C4-2B (cell line): ENCODE measurements at regions not wholly inside any gene's neighbourhood (a gene's known extent, or its start where the extent isn't known, plus 50 kb on each side); places are given as distances from the start of the nearest gene placed in this dataset.

Source experiments
- H3K27ac ChIP-seq: fragments of 450-650 bp; 2 replicates; pipeline ENCODE4 v1.5.1; 2017
- CTCF ChIP-seq: fragments of 450-650 bp; conservative IDR thresholded peaks from 2 replicates; pipeline ENCODE4 v1.5.1; 2017; ENCODE audit warnings: mild to moderate bottlenecking
- ZFX ChIP-seq: fragments of 450-650 bp; IDR thresholded peaks from 2 replicates; pipeline ENCODE4 v1.6.1; 2017

DNA sequence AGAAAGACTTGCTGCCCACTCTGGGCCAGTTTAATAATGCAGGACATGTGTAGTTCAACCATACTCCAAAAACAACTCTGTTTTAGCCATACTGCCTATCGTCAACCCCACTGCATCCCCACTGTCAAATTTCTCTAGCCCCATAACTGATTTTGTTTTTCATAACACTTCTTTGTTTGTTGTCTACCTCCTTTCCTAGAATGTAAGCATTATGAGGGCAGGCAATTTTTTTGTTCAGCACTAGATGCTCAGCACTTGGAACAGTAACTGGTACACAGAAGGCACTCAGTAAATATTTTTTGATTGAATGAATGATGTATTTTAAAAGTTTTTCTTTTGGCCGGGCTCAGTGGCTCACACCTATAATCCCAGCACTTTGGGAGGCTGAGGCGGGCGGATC lies 183.8 kb upstream of the MKLN1 start:
- TF ChIP-seq CTCF (no peak), ZFX (no peak)
- no peak overlapping the region for H3K27ac ChIP-seq

GRCh38 chr7:131145026-131145425 lies 182.7 kb upstream of the MKLN1 start:
- no peak for TF ChIP-seq CTCF
- TF ChIP-seq ZFX: no peak
- no peak overlapping the region for H3K27ac ChIP-seq

DNA sequence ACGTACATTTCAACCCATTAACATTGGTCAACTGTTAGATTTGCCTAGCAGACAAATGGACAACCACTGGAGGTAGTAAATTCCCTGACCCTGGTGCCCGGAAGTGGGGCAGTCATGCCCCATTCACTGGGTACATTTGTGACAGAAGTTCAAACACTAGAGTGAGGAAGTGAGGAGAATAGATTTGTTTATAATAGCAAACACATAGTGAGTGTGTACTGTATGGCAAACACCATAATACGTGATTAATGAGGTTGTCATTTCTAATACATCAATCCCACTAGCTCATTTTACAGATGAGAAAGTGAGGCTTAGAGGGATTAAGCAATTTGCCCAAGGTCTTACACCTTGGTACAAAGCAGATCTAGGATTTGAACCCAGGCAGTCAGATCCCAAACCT lies 181.9 kb upstream of the MKLN1 start:
- H3K27ac ChIP-seq: no peak overlapping the region
- TF ChIP-seq ZFX (no peak), CTCF (no peak)

DNA sequence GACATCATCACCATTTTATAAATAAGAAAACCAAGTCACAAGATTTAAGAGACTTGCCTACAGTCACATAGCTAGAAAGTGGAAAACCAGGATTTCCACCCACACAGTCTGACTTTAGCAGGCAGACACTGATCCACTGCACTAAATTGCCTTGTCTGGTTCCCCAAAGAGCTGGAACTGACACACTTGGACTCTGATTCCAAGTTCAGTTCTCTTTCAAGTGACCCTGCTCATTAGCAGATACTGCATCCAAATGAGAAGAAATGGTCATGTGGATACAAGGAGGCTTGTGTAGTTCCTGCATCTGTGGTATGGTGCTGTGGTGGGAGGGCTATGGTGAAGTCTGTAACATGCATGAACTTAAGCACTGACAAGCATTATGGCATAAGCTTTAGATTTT lies 180.1 kb upstream of the MKLN1 start:
- TF ChIP-seq ZFX (no peak), CTCF (no peak)
- no peak overlapping the region for H3K27ac ChIP-seq

- TF ChIP-seq ZFX (no peak), CTCF (no peak)
- no peak overlapping the region for H3K27ac ChIP-seq
Observed at GRCh38 chr7:131148258-131148657, 179.4 kb upstream of the MKLN1 start.

DNA sequence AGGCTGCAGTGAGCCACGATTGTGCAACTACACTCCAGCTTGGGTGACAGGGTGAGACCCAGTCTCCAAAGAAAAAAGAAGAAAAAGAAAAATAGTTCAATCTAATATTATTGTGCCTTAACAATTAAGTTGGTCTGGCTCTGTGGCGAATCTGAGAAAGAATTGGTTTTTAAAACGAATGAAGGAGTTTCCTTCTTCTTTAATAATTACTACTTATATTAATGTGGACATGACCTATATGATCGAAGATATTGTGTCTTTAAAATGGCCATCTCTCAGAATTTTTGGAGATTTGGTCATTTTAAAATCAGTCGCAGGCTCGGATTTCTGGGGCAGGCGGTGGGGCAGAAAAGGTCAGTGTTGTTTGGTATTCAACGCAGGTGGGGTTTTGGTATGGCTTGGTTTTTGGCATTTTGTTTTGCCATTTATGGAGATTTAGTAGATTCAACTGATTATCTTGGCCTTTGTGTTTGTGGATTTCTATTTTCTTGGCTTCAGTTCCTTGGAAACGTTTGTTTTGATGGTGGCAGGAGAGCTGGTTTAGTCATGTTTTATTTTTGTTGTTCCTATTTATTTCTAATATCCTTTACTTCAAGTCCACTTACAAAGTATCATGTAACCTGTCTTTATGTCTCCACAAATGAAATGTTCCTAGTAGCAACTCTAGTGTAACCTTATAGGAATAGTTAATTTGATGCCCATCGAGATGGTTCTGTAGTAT lies 178.8 kb upstream of the MKLN1 start:
- TF ChIP-seq CTCF (no peak), ZFX (no peak)

DNA sequence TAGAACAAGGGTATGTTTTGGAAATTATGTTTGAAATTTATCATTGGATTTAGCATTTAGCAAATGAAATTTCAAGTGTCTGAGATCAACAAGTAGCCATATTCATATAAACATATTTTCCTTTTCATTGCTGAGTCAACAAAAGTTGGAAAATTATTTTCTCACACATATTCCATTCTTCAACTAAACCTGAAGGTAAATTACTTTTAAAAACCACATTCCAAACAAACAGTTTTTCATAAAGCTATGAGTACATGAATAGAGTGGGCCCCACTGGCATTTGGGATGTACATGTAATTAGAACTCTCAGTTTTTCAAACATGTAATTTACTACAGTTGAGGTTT lies 178.3 kb upstream of the MKLN1 start:
- no peak overlapping the region for H3K27ac ChIP-seq
- TF ChIP-seq CTCF (no peak), ZFX (no peak)

More for the DNA sequence above, 178.8 kb upstream of the MKLN1 start:
- no peak overlapping the region for H3K27ac ChIP-seq
